Thoracic aorta (tissue), 2 donors: ENCODE measurements at regions not wholly inside any gene's neighbourhood (a gene's known extent, or its start where the extent isn't known, plus 50 kb on each side); places are given as distances from the start of the nearest gene placed in this dataset.

Experiments
- ATAC-seq: fragments of 150-250 bp; one replicate; pipeline ENCODE4 v1.8.0; 2017; ENCODE audit warnings: low read depth; ENCODE audit not compliant: insufficient number of reproducible peaks, low FRiP score
- DNase-seq: peaks from one replicate; pipeline ENCODE4 v3.0.0-alpha.2; 2020; ENCODE audit warnings: low spot score
- H3K27ac ChIP-seq, 2 donors: fragments of 200-600 bp; sonication (generic); 1 replicate in 1 of 2; 2 replicates in 1 of 2; pipeline ENCODE4 v1.5.1; 2016; ENCODE audit warnings: mild to moderate bottlenecking in 2 of 2, moderate library complexity in 2 of 2
- H3K27me3 ChIP-seq: fragments of 200-600 bp; sonication (generic); replicated peaks from 2 replicates; pipeline ENCODE4 v1.6.0; 2016; ENCODE audit warnings: mild to moderate bottlenecking; ENCODE audit not compliant: insufficient read depth
- H3K36me3 ChIP-seq: fragments of 200-600 bp; sonication (generic); one replicate; pipeline ENCODE4 v1.5.1; 2016
- H3K4me1 ChIP-seq, 2 donors: fragments of 200-600 bp; sonication (generic); 1 replicate in 1 of 2; 2 replicates in 1 of 2; pipeline versions ENCODE4 v1.5.1 to v1.6.0; 2016; ENCODE audit warnings: low read depth in 2 of 2, mild to moderate bottlenecking in 1 of 2; ENCODE audit not compliant: control insufficient read depth in 1 of 2
- H3K4me3 ChIP-seq: fragments of 200-600 bp; sonication (generic); 2 replicates; pipeline ENCODE4 v1.5.1; 2016; ENCODE audit warnings: mild to moderate bottlenecking
- H3K9me3 ChIP-seq: fragments of 200-600 bp; sonication (generic); 2 replicates; pipeline ENCODE4 v1.5.1; 2016
- CTCF ChIP-seq: fragments of 200-600 bp; sonication (generic); IDR thresholded peaks from one replicate; pipeline ENCODE4 v1.5.1; 2019; ENCODE audit warnings: antibody characterized with exemption

- H3K27ac ChIP-seq = no peak overlapping the region
- no peaks in the 10 kb centered on the region for H3K27me3 ChIP-seq
- no peak for TF ChIP-seq CTCF
- no peaks in the 10 kb centered on the region for H3K36me3 ChIP-seq
- H3K4me1 ChIP-seq = peaks cover 0 to 6% of the 10 kb centered on the region in 2 donors
- H3K9me3 ChIP-seq = no peaks in the 10 kb centered on the region
- no peak for ATAC-seq
- H3K4me3 ChIP-seq = no peak overlapping the region
- DNase-seq = no peak
These were observed 225.0 kb downstream of the BUB3 start for GRCh38 chr10:123379156-123379555.

- H3K27ac ChIP-seq = no peak overlapping the region
- no peaks in the 10 kb centered on the region for H3K27me3 ChIP-seq
- H3K9me3 ChIP-seq = peaks cover 2% of the 10 kb centered on the region
- H3K36me3 ChIP-seq = no peaks in the 10 kb centered on the region
- ATAC-seq = no peak
- peaks cover 0 to 6% of the 10 kb centered on the region in 2 donors for H3K4me1 ChIP-seq
- DNase-seq = no peak
- no peak overlapping the region for H3K4me3 ChIP-seq
- TF ChIP-seq CTCF = no peak
These were observed 226.4 kb downstream of the BUB3 start for GRCh38 chr10:123380491-123381085.

GRCh38 chr10:123381224-123381623, 227.0 kb downstream of the BUB3 start:
- ATAC-seq = no peak
- no peak overlapping the region for H3K27ac ChIP-seq

GRCh38 chr10:123382491-123382890, 228.3 kb downstream of the BUB3 start:
- TF ChIP-seq CTCF = no peak
- no peak for DNase-seq
- ATAC-seq = no peak
- Histone ChIP-seq H3K36me3 (no peaks in the 10 kb centered on the region), H3K27ac (no peak overlapping the region), H3K4me3 (no peak overlapping the region), H3K4me1 (peaks cover 0 to 6% of the 10 kb centered on the region in 2 donors), H3K27me3 (no peaks in the 10 kb centered on the region), H3K9me3 (peaks cover 3% of the 10 kb centered on the region)

More at GRCh38 chr10:123381224-123381623, 227.0 kb downstream of the BUB3 start:
- Histone ChIP-seq H3K27me3 (no peaks in the 10 kb centered on the region), H3K4me1 (peaks cover 0 to 6% of the 10 kb centered on the region in 2 donors), H3K9me3 (peaks cover 3% of the 10 kb centered on the region), H3K36me3 (no peaks in the 10 kb centered on the region), H3K4me3 (no peak overlapping the region)
- no peak for TF ChIP-seq CTCF
- DNase-seq = no peak

GRCh38 chr10:123385508-123386080, 231.4 kb downstream of the BUB3 start:
- peaks cover 3% of the 10 kb centered on the region for H3K9me3 ChIP-seq
- no peak for ATAC-seq
- DNase-seq = no peak
- H3K36me3 ChIP-seq = no peaks in the 10 kb centered on the region
- H3K27me3 ChIP-seq = no peaks in the 10 kb centered on the region
- TF ChIP-seq CTCF = no peak
- no peak overlapping the region for H3K27ac ChIP-seq
- H3K4me1 ChIP-seq = no peaks in the 10 kb centered on the region
- H3K4me3 ChIP-seq = no peak overlapping the region
